ENCODE measurements at regions not wholly inside any gene's neighbourhood (a gene's known extent, or its start where the extent isn't known, plus 50 kb on each side); places are given as distances from the start of the nearest gene placed in this dataset.

DNA sequence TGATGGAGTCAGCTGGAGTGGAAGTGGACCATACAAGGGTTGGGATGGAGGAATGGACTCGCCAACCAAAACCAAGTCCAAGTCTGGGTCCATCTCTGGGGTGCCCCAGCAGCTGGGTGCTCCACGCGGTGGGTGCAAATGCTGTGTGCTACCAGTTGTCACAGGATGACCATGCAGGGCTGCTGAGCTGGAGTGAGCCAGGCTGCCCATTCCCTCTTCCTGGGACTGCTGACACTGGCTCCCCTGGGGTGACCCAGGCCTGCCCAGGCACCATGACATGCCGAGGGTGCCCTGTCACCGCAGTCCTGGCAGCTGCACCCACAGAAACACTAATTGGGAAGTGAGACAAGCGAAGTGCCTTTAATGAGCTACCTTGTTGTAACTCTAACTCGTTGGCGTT is 140.2 kb downstream of the TPRA1 start:
- TF ChIP-seq POLR2A (IDR thresholded peaks at IDR 0.05) = no peak
- TF ChIP-seq, protein P1, sequence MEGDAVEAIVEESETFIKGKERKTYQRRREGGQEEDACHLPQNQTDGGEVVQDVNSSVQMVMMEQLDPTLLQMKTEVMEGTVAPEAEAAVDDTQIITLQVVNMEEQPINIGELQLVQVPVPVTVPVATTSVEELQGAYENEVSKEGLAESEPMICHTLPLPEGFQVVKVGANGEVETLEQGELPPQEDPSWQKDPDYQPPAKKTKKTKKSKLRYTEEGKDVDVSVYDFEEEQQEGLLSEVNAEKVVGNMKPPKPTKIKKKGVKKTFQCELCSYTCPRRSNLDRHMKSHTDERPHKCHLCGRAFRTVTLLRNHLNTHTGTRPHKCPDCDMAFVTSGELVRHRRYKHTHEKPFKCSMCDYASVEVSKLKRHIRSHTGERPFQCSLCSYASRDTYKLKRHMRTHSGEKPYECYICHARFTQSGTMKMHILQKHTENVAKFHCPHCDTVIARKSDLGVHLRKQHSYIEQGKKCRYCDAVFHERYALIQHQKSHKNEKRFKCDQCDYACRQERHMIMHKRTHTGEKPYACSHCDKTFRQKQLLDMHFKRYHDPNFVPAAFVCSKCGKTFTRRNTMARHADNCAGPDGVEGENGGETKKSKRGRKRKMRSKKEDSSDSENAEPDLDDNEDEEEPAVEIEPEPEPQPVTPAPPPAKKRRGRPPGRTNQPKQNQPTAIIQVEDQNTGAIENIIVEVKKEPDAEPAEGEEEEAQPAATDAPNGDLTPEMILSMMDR (IDR thresholded peaks at IDR 0.05) = no peak
